Erythroblast (primary cell): ENCODE measurements at regions not wholly inside any gene's neighbourhood (a gene's known extent, or its start where the extent isn't known, plus 50 kb on each side); places are given as distances from the start of the nearest gene placed in this dataset.

Experiments
- DNase-seq, 2 experiments: peaks; one replicate each; lab custom pipeline; 2025; lab: John Stamatoyannopoulos, UW
- GATA1 ChIP-seq: IDR thresholded peaks from 2 replicates; pipeline ENCODE4 v1.6.1; 2011; ENCODE audit warnings: low read depth, mild to moderate bottlenecking, control low read depth, low read length, moderate library complexity
- POLR2A ChIP-seq: IDR thresholded peaks from 2 replicates; pipeline ENCODE4 v1.6.1; 2011; ENCODE audit warnings: mild to moderate bottlenecking, low read length

DNA sequence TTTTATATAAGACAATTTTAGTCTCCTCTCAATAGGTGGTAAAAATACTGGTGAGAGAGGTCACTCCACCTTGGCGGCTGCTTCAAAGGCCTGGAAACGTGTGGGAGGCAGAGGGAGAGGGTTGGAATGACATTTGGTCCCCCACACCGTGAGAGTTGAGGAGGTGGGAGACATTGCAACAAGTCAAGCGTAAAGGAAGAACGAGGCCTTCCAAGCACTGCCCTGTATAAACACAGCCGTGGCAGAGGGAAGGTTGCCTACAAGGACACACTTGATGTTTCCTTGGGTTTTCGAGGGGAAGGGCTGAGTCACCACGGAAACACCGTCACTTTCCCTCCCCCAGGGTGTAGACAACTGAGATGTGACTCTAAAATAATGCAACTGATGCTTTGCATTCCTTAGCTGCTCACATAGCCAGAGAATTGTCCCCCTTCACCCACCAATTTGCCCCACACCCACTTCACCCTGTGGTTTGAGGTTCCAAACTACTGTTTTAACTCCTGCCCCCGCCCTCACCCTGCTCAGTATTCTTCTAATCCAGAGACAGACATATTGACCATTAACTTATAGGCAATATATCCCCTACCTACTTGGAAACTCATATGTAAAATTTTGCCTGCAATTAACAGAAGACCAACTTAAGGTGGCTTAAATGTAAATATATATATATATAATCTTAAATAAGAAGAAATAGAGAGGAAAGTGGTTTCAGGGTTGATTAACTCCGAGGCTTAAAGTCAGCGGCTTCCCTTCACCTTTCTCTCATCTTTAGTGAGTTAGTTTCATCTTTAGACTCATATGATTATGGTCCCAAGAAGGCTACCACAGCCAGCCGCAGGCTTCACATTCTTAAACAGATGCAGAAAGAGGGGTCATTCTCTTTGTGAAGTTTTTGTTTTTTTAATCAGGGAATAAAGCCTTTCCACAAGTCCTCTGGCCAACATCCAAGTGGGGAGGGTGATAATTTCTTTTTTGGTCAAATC, 54.1 kb upstream of the BDNF start:
- TF ChIP-seq GATA1 (no peak), POLR2A (no peak)
- no peak for DNase-seq
